ENCODE measurements at regions not wholly inside any gene's neighbourhood (a gene's known extent, or its start where the extent isn't known, plus 50 kb on each side); places are given as distances from the start of the nearest gene placed in this dataset.

DNA sequence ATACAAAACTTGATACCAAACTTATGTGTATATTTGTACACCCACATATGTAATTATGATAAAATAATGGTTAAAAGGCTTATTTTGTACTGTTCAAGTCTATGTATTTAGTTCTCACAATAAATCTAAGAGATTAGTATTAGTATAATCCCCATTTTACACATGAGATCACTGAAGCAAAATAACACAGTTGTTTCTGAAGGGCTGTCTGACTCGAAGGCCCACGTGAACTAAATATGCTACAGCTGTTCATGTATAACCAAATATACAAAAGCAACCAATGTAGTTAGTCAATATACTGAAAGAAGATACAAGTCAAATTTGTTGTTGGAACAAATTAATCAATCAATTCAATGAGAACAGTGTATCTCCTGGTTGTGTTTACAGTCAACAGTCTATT is 959.2 kb downstream of the EPHA7 start:
- intact Hi-C loops (cut with DNase I) = no loop called here
- no peaks in the 10 kb centered on the region for H3K36me3 ChIP-seq (ENCODE audit: insufficient read depth in 1 of 2, low read depth in 1 of 2)
- no peaks in the 10 kb centered on the region for H3K27me3 ChIP-seq (ENCODE audit: insufficient read depth in 3 of 3, low read length in 2 of 3)
- no peak for DNase-seq
- no peaks in the 10 kb centered on the region for H3K9me3 ChIP-seq
- H3K4me1 ChIP-seq = no peaks in the 10 kb centered on the region
- H3K4me3 ChIP-seq = no peak overlapping the region
- TF ChIP-seq, protein P1, sequence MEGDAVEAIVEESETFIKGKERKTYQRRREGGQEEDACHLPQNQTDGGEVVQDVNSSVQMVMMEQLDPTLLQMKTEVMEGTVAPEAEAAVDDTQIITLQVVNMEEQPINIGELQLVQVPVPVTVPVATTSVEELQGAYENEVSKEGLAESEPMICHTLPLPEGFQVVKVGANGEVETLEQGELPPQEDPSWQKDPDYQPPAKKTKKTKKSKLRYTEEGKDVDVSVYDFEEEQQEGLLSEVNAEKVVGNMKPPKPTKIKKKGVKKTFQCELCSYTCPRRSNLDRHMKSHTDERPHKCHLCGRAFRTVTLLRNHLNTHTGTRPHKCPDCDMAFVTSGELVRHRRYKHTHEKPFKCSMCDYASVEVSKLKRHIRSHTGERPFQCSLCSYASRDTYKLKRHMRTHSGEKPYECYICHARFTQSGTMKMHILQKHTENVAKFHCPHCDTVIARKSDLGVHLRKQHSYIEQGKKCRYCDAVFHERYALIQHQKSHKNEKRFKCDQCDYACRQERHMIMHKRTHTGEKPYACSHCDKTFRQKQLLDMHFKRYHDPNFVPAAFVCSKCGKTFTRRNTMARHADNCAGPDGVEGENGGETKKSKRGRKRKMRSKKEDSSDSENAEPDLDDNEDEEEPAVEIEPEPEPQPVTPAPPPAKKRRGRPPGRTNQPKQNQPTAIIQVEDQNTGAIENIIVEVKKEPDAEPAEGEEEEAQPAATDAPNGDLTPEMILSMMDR (IDR thresholded peaks at IDR 0.05) = no peak
- 29 to 53% (median 36%) methylated on average over 2 of the region's 2 CpGs for WGBS, 3 donors
- no peak for ATAC-seq
- no peak overlapping the region for H3K27ac ChIP-seq

DNA sequence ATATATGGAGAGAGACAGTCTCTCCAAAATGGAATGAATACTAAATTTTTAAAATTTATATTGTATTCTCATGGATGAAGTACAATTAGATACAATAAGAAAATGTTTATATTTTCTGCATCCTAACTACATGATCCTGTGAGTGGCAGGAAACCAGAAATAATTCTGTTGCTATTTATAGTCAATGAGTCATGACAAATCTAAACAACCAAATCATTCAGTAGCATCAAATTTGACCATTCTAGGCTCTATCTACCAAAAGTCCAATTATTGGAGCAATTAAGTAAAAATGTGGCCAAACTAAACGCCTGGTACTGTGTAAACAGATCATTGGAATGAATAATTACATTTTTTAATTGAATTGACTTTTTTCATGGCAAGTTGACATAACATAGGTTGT is 959.8 kb downstream of the EPHA7 start:
- intact Hi-C loops (cut with DNase I) = no loop called here
- Histone ChIP-seq H3K36me3 (ENCODE audit: insufficient read depth in 1 of 2, low read depth in 1 of 2) (no peaks in the 10 kb centered on the region), H3K27me3 (ENCODE audit: insufficient read depth in 3 of 3, low read length in 2 of 3) (no peaks in the 10 kb centered on the region), H3K4me1 (no peaks in the 10 kb centered on the region), H3K4me3 (no peak overlapping the region), H3K9me3 (no peaks in the 10 kb centered on the region), H3K27ac (no peak overlapping the region)
- TF ChIP-seq, protein P1 (IDR thresholded peaks at IDR 0.05) = no peak
- 0 to 42% (median 21%) methylated on average over 1 of the region's 1 CpG for WGBS, 3 donors
- no peak for ATAC-seq
- no peak for DNase-seq

DNA sequence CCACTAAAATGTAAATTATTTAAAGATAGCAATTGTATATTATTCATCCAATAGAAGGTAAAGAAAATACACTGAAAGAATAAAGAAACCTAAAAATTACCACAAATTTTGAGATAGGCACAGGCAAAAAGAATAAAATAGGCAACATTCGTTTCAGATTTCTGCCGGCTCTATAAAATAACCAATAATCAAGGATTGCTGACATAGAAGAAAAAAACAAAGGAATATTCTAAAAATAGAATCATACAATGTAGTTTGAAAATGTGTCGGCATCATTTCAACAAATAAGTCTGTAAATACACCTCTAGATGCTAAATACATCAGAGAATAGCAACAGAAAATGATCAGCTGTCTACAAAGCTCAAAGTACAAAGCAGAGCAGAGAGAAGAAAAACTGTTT is 973.3 kb downstream of the EPHA7 start:
- no peak for ATAC-seq

DNA sequence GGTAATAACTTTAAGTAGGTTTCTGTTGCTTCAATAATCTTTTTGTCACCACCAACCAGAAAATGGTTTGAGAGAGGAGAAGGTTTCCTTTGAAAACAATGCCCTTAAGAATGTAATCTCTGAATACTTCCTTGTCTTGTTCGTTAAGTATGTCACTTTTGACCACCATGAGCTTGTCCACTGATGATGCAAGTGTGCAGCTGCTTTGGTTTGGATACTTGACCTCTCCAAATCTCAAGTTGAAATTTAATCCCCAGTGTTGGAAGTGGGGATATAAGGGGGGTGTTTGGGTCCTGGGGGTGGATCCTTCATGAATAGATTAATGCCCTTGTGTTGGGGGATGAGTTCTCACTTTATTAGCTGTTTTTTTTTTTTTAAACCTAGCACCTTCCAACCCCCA is 985.4 kb downstream of the EPHA7 start:
- ATAC-seq (no peak), DNase-seq (no peak)
- Histone ChIP-seq H3K9me3 (no peaks in the 10 kb centered on the region), H3K27me3 (ENCODE audit: insufficient read depth in 3 of 3, low read length in 2 of 3) (no peaks in the 10 kb centered on the region), H3K4me1 (no peaks in the 10 kb centered on the region), H3K4me3 (no peak overlapping the region), H3K27ac (no peak overlapping the region), H3K36me3 (ENCODE audit: insufficient read depth in 1 of 2, low read depth in 1 of 2) (no peaks in the 10 kb centered on the region)
- intact Hi-C loops (cut with DNase I) = no loop called here
- TF ChIP-seq, protein P1 (IDR thresholded peaks at IDR 0.05) = no peak
- WGBS, 3 donors = 41 to 72% (median 57%) methylated on average over 1 of the region's 1 CpG

More for the DNA sequence above, 973.3 kb downstream of the EPHA7 start:
- H3K4me3 ChIP-seq = no peak overlapping the region
- H3K27me3 ChIP-seq (ENCODE audit: insufficient read depth in 3 of 3, low read length in 2 of 3) = no peaks in the 10 kb centered on the region
- no peaks in the 10 kb centered on the region for H3K4me1 ChIP-seq
- intact Hi-C loops (cut with DNase I) = no loop called here
- H3K9me3 ChIP-seq = no peaks in the 10 kb centered on the region
- DNase-seq = no peak
- no peaks in the 10 kb centered on the region for H3K36me3 ChIP-seq (ENCODE audit: insufficient read depth in 1 of 2, low read depth in 1 of 2)
- TF ChIP-seq, protein P1 (IDR thresholded peaks at IDR 0.05) = no peak
- 75 to 85% (median 79%) methylated on average over 3 of the region's 3 CpGs for WGBS, 3 donors
- H3K27ac ChIP-seq = no peak overlapping the region

DNA sequence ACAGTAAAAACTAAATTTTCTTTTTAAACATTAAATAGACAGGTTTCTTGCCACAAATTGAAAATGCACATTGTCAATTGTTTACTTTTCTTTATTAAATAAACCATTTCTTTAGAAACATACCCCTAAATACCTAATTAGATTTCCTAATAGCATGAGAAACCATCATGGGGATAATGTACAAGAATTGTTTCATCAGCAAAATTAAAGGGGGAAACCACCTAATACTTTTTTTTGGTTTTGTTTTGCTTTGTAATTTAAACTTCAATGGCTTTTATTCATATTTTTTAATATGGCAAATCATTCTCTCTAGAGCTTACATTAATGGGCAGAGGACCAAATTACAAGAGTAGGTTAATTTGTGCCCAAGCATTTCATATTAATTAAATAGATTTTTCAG is 987.9 kb downstream of the EPHA7 start:
- H3K9me3 ChIP-seq = no peaks in the 10 kb centered on the region
- no peak for ATAC-seq
- TF ChIP-seq, protein P1 (IDR thresholded peaks at IDR 0.05) = no peak
- no peaks in the 10 kb centered on the region for H3K4me1 ChIP-seq
- H3K27ac ChIP-seq = no peak overlapping the region
- H3K27me3 ChIP-seq (ENCODE audit: insufficient read depth in 3 of 3, low read length in 2 of 3) = no peaks in the 10 kb centered on the region
- no peak overlapping the region for H3K4me3 ChIP-seq
- no peaks in the 10 kb centered on the region for H3K36me3 ChIP-seq (ENCODE audit: insufficient read depth in 1 of 2, low read depth in 1 of 2)
- no peak for DNase-seq
- intact Hi-C loops (cut with DNase I) = no loop called here
